Transverse colon (tissue), 4 donors: ENCODE measurements at regions not wholly inside any gene's neighbourhood (a gene's known extent, or its start where the extent isn't known, plus 50 kb on each side); places are given as distances from the start of the nearest gene placed in this dataset.

Experiments used
- DNase-seq: peaks from one replicate; pipeline ENCODE4 v3.0.0-alpha.2; 2019
- H3K27ac ChIP-seq, 4 donors: fragments of 200-600 bp; sonication (generic); 2 replicates each; pipeline ENCODE4 v1.5.1; 2016 to 2018; ENCODE audit warnings: inconsistent platforms in 4 of 4
- H3K27me3 ChIP-seq: fragments of 200-600 bp; sonication (generic); 2 replicates; pipeline ENCODE4 v1.5.1; 2017; ENCODE audit warnings: inconsistent platforms
- H3K36me3 ChIP-seq, 4 donors: fragments of 200-600 bp; sonication (generic); 2 replicates each; pipeline ENCODE4 v1.5.1; 2017 to 2019; ENCODE audit warnings: inconsistent platforms in 4 of 4
- H3K4me1 ChIP-seq, 4 donors: fragments of 200-600 bp; sonication (generic); 2 replicates each; pipeline ENCODE4 v1.5.1; 2017 to 2020; ENCODE audit warnings: inconsistent platforms in 4 of 4
- H3K4me3 ChIP-seq, 4 donors: fragments of 200-600 bp; sonication (generic); 1 replicate in 1 of 4; 2 replicates in 3 of 4; pipeline versions ENCODE4 v1.5.1 to v1.6.1; 2017 to 2019; ENCODE audit warnings: inconsistent platforms in 4 of 4
- H3K9me3 ChIP-seq, 2 donors: fragments of 200-600 bp; sonication (generic); 2 replicates each; pipeline ENCODE4 v1.5.1; 2017 to 2019; ENCODE audit warnings: inconsistent platforms in 2 of 2
- EP300 ChIP-seq: sonication (generic); formaldehyde crosslinking; IDR thresholded peaks from one replicate; pipeline ENCODE4 v1.6.1; 2017; ENCODE audit warnings: antibody characterized with exemption, low read depth
- POLR2A ChIP-seq: fragments of 450-650 bp; IDR thresholded peaks from one replicate; pipeline ENCODE4 v1.6.1; 2016; ENCODE audit warnings: antibody characterized with exemption, mild to moderate bottlenecking, moderate library complexity
- POLR2AphosphoS5 ChIP-seq, 3 donors: sonication (generic); formaldehyde crosslinking; IDR thresholded peaks; one replicate each; pipeline ENCODE4 v1.6.1; 2016; ENCODE audit warnings: antibody characterized with exemption in 3 of 3
- WGBS, 2 donors: methylation state at CpG; one replicate each; pipeline ENCODE4 v1.1.5; 2018; ENCODE audit warnings: low coverage in 1 of 2; 5-methylcytosine and 5-hydroxymethylcytosine counted together
- in situ Hi-C, 4 donors: fragments of 200-750 bp; cut with MboI; loops; one replicate each; pipeline versions ENCODE4 v1.15.0 to v1.15.1; 2017; ENCODE audit warnings: low sequenced_read_pairs in 3 of 4, low pct_ligation_motif_present in 1 of 4, low pct_unique_long_range_greater_than_20kb in 1 of 4
- intact Hi-C: fragments of 100-400 bp; cut with DNase I; formaldehyde crosslinking; loops from one replicate; pipeline ENCODE4 v1.15.1; 2023; ENCODE audit warnings: low total_unique reads
- TF ChIP-seq, protein P1 (sequence below), 5 experiments: fragments of 200-600 bp in 3 of 5; fragments of 450-650 bp in 2 of 5; sonication (generic) in 3 of 5; IDR thresholded peaks; 1 replicate in 2 of 5; 2 replicates in 3 of 5; pipeline ENCODE4 v1.5.1; 2016 to 2017; ENCODE audit warnings: antibody characterized with exemption in 5 of 5, inconsistent platforms in 3 of 5, mild to moderate bottlenecking in 2 of 5, moderate library complexity in 1 of 5

DNA sequence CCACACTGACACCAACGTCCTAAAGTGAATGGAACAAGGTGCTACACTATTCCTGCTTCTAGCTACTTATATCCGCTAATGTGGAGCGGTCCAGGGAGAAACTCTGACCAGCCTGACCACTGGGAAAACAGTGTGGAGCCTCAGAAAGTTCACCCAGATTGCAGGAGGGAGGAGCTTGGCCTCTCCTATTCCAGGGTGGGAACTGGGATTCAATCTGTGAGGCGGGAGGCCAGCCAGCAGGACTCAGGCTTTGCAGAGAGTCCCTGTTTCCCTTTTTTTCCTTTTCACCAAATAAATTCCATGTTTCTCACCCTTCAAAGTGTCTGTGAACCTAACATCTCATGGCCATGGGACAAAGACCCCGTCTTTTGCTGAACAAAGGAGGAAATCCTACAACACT, 86.4 kb upstream of the SEMA3C start:
- H3K9me3 ChIP-seq, result no peaks in the 10 kb centered on the region
- intact Hi-C loops, result no loop called here
- H3K4me1 ChIP-seq, result no peaks in the 10 kb centered on the region
- in situ Hi-C loops, result no loop called here
- no peak overlapping the region for H3K27ac ChIP-seq
- 83% methylated on average over 5 of the region's 5 CpGs; no CpG with 5 or more reads in 1 of the 2 donors for WGBS, 2 donors
- H3K27me3 ChIP-seq, result no peaks in the 10 kb centered on the region
- no peaks in the 10 kb centered on the region for H3K36me3 ChIP-seq
- no peak overlapping the region for H3K4me3 ChIP-seq
- TF ChIP-seq, protein P1, sequence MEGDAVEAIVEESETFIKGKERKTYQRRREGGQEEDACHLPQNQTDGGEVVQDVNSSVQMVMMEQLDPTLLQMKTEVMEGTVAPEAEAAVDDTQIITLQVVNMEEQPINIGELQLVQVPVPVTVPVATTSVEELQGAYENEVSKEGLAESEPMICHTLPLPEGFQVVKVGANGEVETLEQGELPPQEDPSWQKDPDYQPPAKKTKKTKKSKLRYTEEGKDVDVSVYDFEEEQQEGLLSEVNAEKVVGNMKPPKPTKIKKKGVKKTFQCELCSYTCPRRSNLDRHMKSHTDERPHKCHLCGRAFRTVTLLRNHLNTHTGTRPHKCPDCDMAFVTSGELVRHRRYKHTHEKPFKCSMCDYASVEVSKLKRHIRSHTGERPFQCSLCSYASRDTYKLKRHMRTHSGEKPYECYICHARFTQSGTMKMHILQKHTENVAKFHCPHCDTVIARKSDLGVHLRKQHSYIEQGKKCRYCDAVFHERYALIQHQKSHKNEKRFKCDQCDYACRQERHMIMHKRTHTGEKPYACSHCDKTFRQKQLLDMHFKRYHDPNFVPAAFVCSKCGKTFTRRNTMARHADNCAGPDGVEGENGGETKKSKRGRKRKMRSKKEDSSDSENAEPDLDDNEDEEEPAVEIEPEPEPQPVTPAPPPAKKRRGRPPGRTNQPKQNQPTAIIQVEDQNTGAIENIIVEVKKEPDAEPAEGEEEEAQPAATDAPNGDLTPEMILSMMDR (IDR thresholded peaks at IDR 0.05), result no peak
- no peak for TF ChIP-seq EP300
- no peak for TF ChIP-seq POLR2A
- no peak for TF ChIP-seq POLR2AphosphoS5 (IDR thresholded peaks at IDR 0.05)
- no peak for DNase-seq

DNA sequence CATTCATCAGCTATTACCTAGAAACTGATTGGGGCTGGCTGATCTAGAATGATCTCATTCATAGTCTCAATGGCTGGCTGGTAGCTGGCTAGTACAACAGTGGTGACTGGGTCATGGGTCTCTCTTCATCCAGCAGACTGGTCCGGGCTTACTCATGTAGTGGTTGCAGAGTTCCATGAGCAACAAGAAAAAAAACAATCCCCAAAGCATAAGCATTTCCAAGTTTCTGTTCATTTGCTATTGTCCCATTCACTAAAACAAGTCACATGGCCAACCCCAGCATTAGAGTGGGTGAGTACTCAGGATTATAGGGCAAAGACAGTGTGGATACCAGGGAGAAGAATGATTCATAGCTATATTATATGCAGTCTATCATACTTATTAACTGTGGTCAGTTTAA, 85.2 kb upstream of the SEMA3C start:
- no peak for DNase-seq
- H3K4me1 ChIP-seq, result no peaks in the 10 kb centered on the region
- in situ Hi-C loops (no loop called here), intact Hi-C loops (no loop called here)
- H3K9me3 ChIP-seq, result no peaks in the 10 kb centered on the region
- no peaks in the 10 kb centered on the region for H3K27me3 ChIP-seq
- H3K27ac ChIP-seq, result no peak overlapping the region
- no peak overlapping the region for H3K4me3 ChIP-seq
- no peaks in the 10 kb centered on the region for H3K36me3 ChIP-seq
- TF ChIP-seq, protein P1 (IDR thresholded peaks at IDR 0.05), result no peak
- no peak for TF ChIP-seq POLR2AphosphoS5 (IDR thresholded peaks at IDR 0.05)
- TF ChIP-seq POLR2A, result no peak
- no peak for TF ChIP-seq EP300
- 93% methylated on average over 1 of the region's 1 CpG; no CpG with 5 or more reads in 1 of the 2 donors for WGBS, 2 donors

DNA sequence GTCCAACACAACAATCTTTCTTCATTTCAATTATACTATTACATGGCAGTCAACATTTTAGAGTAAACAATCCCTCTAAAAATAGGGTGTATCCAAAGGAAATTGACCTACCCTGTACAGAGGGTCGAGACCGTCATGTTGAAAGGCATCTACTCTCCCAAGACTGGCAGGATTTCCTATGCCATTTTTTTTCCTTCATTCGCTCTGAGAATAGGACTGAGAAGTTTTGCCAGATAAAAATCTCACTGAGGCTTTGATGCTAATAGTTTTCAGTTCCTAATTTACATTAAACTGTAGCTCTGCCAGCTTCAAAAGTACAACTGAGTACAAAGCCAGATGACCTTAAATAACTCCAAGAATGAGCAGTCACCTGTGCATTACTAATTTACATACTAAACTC, 84.5 kb upstream of the SEMA3C start:
- Histone ChIP-seq H3K27ac (no peak overlapping the region), H3K27me3 (no peaks in the 10 kb centered on the region), H3K9me3 (no peaks in the 10 kb centered on the region), H3K4me3 (no peak overlapping the region), H3K4me1 (no peaks in the 10 kb centered on the region), H3K36me3 (no peaks in the 10 kb centered on the region)
- in situ Hi-C loops, result no loop called here
- DNase-seq, result no peak
- intact Hi-C loops, result no loop called here
- TF ChIP-seq, protein P1 (IDR thresholded peaks at IDR 0.05), result no peak
- TF ChIP-seq EP300 (no peak), POLR2A (no peak), POLR2AphosphoS5 (IDR thresholded peaks at IDR 0.05) (no peak)
- WGBS, 2 donors, result 71% methylated on average over 3 of the region's 3 CpGs

DNA sequence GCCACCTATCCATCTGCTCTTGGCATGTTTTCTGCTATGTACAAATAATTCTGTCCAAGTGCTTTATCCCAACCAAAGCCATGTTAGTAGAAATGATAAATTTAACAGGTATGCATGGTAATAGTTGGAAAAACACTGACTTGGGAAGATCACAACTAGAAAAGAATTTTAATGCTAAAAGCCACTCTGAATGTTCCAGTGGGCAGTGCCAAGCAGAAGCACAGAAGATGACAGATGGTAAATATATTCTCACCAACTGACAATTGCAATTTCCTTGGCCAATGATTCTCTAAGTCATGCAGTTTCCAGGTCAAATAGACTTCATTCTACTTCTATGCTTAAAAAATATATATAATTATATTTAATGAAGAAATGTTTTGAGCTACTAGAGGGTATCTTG, 83.6 kb upstream of the SEMA3C start:
- no peaks in the 10 kb centered on the region for H3K9me3 ChIP-seq
- H3K27me3 ChIP-seq, result no peaks in the 10 kb centered on the region
- TF ChIP-seq POLR2A (no peak), POLR2AphosphoS5 (IDR thresholded peaks at IDR 0.05) (no peak), EP300 (no peak)
- TF ChIP-seq, protein P1 (IDR thresholded peaks at IDR 0.05), result no peak
- no peak overlapping the region for H3K4me3 ChIP-seq
- in situ Hi-C loops, result no loop called here
- DNase-seq, result no peak
- H3K36me3 ChIP-seq, result no peaks in the 10 kb centered on the region
- no peaks in the 10 kb centered on the region for H3K4me1 ChIP-seq
- H3K27ac ChIP-seq, result no peak overlapping the region
- intact Hi-C loops, result no loop called here
